ENCODE measurements at regions not wholly inside any gene's neighbourhood (a gene's known extent, or its start where the extent isn't known, plus 50 kb on each side); places are given as distances from the start of the nearest gene placed in this dataset.

DNA sequence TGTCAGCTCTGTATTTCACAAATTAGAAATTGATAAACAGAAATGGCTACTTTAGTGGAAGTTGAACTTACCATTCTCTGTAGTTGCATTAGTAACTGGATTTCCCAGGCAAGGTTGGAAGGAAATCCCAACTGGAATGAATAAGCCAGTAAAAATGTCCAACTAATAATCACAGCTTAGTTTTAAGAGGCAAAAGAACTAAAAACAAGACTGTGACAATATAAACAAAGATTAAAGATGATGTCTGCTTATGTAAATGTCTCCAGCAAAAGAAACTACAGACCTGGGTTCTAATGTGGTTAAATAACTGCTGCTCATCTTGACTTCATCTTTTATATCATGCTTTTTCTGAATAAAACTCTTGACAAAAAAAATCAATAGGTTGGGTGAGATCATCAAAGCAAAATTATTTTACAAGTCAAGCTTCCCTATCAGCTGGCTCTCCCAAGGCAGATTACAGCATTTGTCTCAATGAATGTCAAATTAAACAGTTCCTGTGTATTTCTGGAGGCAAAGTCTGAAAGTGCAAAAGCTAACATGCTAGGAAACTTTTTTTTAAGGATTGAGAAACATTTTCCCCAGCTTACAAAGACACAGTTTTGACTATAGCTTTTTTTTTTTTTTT, 62.3 kb upstream of the HMHB1 start:
- Histone ChIP-seq H3K9ac (ENCODE audit: insufficient read depth, low read depth, low read length) (no peak overlapping the region), H3K27ac (ENCODE audit: extremely low read length, insufficient read depth, low read length) (no peak overlapping the region), H2AFZ (ENCODE audit: low read length) (no peak overlapping the region), H3K36me3 (replicated peaks in 1 of 2; ENCODE audit: control insufficient read depth in 1 of 2, insufficient read depth in 2 of 2, low read length in 2 of 2) (no peaks in the 10 kb centered on the region), H3K4me1 (ENCODE audit: insufficient read depth, low read length) (0 out of 2 replicates have a peak, but pooled peaks cover 9% of the 10 kb centered on the region), H3K79me2 (ENCODE audit: insufficient read depth, low read length) (no peaks in the 10 kb centered on the region), H4K20me1 (ENCODE audit: insufficient read depth, low read length) (no peaks in the 10 kb centered on the region), H3K4me2 (ENCODE audit: low read depth, low read length) (no peak overlapping the region), H3K9me3 (ENCODE audit: low read length) (no peaks in the 10 kb centered on the region), H3K4me3 (replicated peaks in 1 of 3; ENCODE audit: insufficient read depth in 1 of 3, low read depth in 2 of 3, low read length in 3 of 3) (no peak overlapping the region), H3K27me3 (ENCODE audit: control insufficient read depth in 1 of 2, insufficient read depth in 2 of 2, low read length in 2 of 2) (no peaks in the 10 kb centered on the region)
- BruUV-seq (replicated peaks), result no TSS peak
- no peak for FAIRE-seq
- in situ Hi-C loops (cut with HindIII; ENCODE audit: extremely low pct_ligation_motif_present, low pct_unique_long_range_greater_than_20kb) (no loop called here), intact Hi-C loops (cut with micrococcal nuclease; ENCODE audit: unreplicated experiment) (no loop called here)
- no peak for ATAC-seq
- POLR2A ChIA-PET, result no interaction called here
- DNase-seq (ENCODE audit: low spot score), result peak; percentile 25
- TF ChIP-seq HNF4G (IDR thresholded peaks at IDR 0.05; ENCODE audit: borderline replicate concordance, low read depth, low read length), result 0 out of 2 replicates have a peak, but pooled peaks have one; percentile 6
- no peak for TF ChIP-seq HNF4G (CRISPR knock-in tag; IDR thresholded peaks at IDR 0.05; ENCODE audit: borderline replicate concordance, low read depth)
- TF ChIP-seq DMAP1 (CRISPR knock-in tag; IDR thresholded peaks at IDR 0.05), result no peak
- CTCF ChIA-PET (ENCODE audit: low intra/inter-chr PET ratio, low total read pairs), result no interaction called here

DNA sequence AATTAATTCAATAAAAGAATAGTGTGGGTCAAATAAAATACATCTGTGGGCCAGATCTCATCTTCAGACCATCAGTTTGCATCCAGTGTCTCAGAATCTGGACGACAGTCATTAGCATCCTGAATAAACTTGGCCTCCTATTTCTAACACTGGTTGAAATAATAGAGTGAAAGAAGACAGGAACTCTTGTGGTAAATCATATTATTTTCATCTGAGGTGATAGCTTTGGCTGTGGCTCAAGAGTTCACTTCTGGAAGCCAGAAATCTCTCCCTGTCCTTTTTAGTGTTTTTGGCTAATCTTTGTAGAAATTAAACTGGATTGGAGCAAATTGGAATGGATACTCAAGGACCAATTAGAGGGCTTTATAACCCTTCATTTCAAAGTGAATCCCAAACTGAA, 63.4 kb upstream of the HMHB1 start:
- CTCF ChIA-PET (ENCODE audit: low intra/inter-chr PET ratio, low total read pairs), result no interaction called here
- H3K27ac ChIP-seq (ENCODE audit: extremely low read length, insufficient read depth, low read length), result no peak overlapping the region
- POLR2A ChIA-PET, result no interaction called here
- TF ChIP-seq, protein P1, sequence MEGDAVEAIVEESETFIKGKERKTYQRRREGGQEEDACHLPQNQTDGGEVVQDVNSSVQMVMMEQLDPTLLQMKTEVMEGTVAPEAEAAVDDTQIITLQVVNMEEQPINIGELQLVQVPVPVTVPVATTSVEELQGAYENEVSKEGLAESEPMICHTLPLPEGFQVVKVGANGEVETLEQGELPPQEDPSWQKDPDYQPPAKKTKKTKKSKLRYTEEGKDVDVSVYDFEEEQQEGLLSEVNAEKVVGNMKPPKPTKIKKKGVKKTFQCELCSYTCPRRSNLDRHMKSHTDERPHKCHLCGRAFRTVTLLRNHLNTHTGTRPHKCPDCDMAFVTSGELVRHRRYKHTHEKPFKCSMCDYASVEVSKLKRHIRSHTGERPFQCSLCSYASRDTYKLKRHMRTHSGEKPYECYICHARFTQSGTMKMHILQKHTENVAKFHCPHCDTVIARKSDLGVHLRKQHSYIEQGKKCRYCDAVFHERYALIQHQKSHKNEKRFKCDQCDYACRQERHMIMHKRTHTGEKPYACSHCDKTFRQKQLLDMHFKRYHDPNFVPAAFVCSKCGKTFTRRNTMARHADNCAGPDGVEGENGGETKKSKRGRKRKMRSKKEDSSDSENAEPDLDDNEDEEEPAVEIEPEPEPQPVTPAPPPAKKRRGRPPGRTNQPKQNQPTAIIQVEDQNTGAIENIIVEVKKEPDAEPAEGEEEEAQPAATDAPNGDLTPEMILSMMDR (CRISPR knock-in tag; IDR thresholded peaks at IDR 0.05), result no peak
- TF ChIP-seq ZNF558 (CRISPR knock-in tag; IDR thresholded peaks at IDR 0.05; ENCODE audit: borderline replicate concordance) (no peak), ZNF136 (CRISPR knock-in tag; IDR thresholded peaks at IDR 0.05; ENCODE audit: low read depth) (no peak), ZNF567 (CRISPR knock-in tag; IDR thresholded peaks at IDR 0.05; ENCODE audit: borderline replicate concordance) (no peak), MED13 (CRISPR knock-in tag; IDR thresholded peaks at IDR 0.05) (no peak), KDM1A (CRISPR knock-in tag; IDR thresholded peaks at IDR 0.05) (no peak), KLF15 (CRISPR knock-in tag; IDR thresholded peaks at IDR 0.05; ENCODE audit: borderline replicate concordance) (no peak), FOXP1 (IDR thresholded peaks at IDR 0.05) (no peak), FOXP1 (CRISPR knock-in tag; IDR thresholded peaks at IDR 0.05) (no peak)
- TF ChIP-seq, protein P2, sequence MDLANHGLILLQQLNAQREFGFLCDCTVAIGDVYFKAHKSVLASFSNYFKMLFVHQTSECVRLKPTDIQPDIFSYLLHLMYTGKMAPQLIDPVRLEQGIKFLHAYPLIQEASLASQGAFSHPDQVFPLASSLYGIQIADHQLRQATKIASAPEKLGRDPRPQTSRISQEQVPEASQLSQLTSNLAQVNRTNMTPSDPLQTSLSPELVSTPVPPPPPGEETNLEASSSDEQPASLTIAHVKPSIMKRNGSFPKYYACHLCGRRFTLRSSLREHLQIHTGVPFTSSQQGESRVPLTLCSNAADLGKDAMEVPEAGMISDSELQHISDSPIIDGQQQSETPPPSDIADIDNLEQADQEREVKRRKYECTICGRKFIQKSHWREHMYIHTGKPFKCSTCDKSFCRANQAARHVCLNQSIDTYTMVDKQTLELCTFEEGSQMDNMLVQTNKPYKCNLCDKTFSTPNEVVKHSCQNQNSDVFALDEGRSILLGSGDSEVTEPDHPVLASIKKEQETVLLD (CRISPR knock-in tag; IDR thresholded peaks at IDR 0.05; ENCODE audit: low read depth), result no peak

More for the DNA sequence above, 63.4 kb upstream of the HMHB1 start:
- Histone ChIP-seq H4K20me1 (ENCODE audit: insufficient read depth, low read length) (no peaks in the 10 kb centered on the region), H3K4me1 (ENCODE audit: insufficient read depth, low read length) (0 out of 2 replicates have a peak, but pooled peaks cover 9% of the 10 kb centered on the region), H3K9ac (ENCODE audit: insufficient read depth, low read depth, low read length) (no peak overlapping the region), H3K36me3 (replicated peaks in 1 of 2; ENCODE audit: control insufficient read depth in 1 of 2, insufficient read depth in 2 of 2, low read length in 2 of 2) (no peaks in the 10 kb centered on the region), H3K79me2 (ENCODE audit: insufficient read depth, low read length) (no peaks in the 10 kb centered on the region), H2AFZ (ENCODE audit: low read length) (no peak overlapping the region), H3K27me3 (ENCODE audit: control insufficient read depth in 1 of 2, insufficient read depth in 2 of 2, low read length in 2 of 2) (no peaks in the 10 kb centered on the region), H3K4me3 (replicated peaks in 1 of 3; ENCODE audit: insufficient read depth in 1 of 3, low read depth in 2 of 3, low read length in 3 of 3) (no peak overlapping the region), H3K4me2 (ENCODE audit: low read depth, low read length) (no peak overlapping the region), H3K9me3 (ENCODE audit: low read length) (no peaks in the 10 kb centered on the region)
- ATAC-seq, result no peak
- WGBS (ENCODE audit: low lambda C conversion rate), result 18% methylated on average over 1 of the region's 1 CpG
- BruUV-seq (replicated peaks), result no TSS peak
- in situ Hi-C loops (cut with HindIII; ENCODE audit: extremely low pct_ligation_motif_present, low pct_unique_long_range_greater_than_20kb), result no loop called here
- FAIRE-seq, result no peak
- intact Hi-C loops (cut with micrococcal nuclease; ENCODE audit: unreplicated experiment), result no loop called here
- DNase-seq (ENCODE audit: low spot score), result no peak

Measured in HepG2 (cell line).